H9 (cell line): ENCODE measurements at regions not wholly inside any gene's neighbourhood (a gene's known extent, or its start where the extent isn't known, plus 50 kb on each side); places are given as distances from the start of the nearest gene placed in this dataset.

Experiments used
- DNase-seq: peaks from one replicate; pipeline ENCODE4 v3.0.0-alpha.2; 2017
- H2AFZ ChIP-seq: one replicate; pipeline ENCODE4 v1.6.1; 2013; ENCODE audit warnings: mild to moderate bottlenecking, low read length, control low read depth, moderate library complexity
- H2AK5ac ChIP-seq: 2 replicates; pipeline ENCODE4 v1.6.1; 2013; ENCODE audit warnings: low read length, control low read depth, mixed read lengths; ENCODE audit not compliant: insufficient read length
- H2BK120ac ChIP-seq: one replicate; pipeline ENCODE4 v1.6.1; 2013; ENCODE audit warnings: low read depth, mild to moderate bottlenecking, low read length, control low read depth, inconsistent platforms; ENCODE audit not compliant: poor library complexity, severe bottlenecking
- H2BK12ac ChIP-seq: 2 replicates; pipeline ENCODE4 v1.6.1; 2013; ENCODE audit warnings: low read length, control low read depth, mixed read lengths, low read depth; ENCODE audit not compliant: insufficient read length
- H2BK15ac ChIP-seq: 2 replicates; pipeline ENCODE4 v1.6.1; 2013; ENCODE audit warnings: low read depth, low read length, control low read depth
- H2BK20ac ChIP-seq: one replicate; pipeline ENCODE4 v1.6.1; 2013; ENCODE audit warnings: low read depth, mild to moderate bottlenecking, low read length, control low read depth, inconsistent platforms; ENCODE audit not compliant: poor library complexity, severe bottlenecking
- H2BK5ac ChIP-seq: 2 replicates; pipeline ENCODE4 v1.6.1; 2013; ENCODE audit warnings: low read length, control low read depth, mixed read lengths; ENCODE audit not compliant: insufficient read length
- H3K14ac ChIP-seq: 2 replicates; pipeline ENCODE4 v1.6.1; 2013; ENCODE audit warnings: low read length, control low read depth; ENCODE audit not compliant: insufficient read depth
- H3K18ac ChIP-seq: 2 replicates; pipeline ENCODE4 v1.6.1; 2013; ENCODE audit warnings: low read depth, mild to moderate bottlenecking, mixed read lengths, low read length, control low read depth; ENCODE audit not compliant: insufficient read length
- H3K23ac ChIP-seq: 2 replicates; pipeline ENCODE4 v1.6.1; 2013; ENCODE audit warnings: low read length, control low read depth, mixed read lengths, low read depth; ENCODE audit not compliant: insufficient read length
- H3K23me2 ChIP-seq: 2 replicates; pipeline ENCODE4 v1.6.1; 2013; ENCODE audit warnings: low read depth, mild to moderate bottlenecking, mixed read lengths, low read length, control low read depth; ENCODE audit not compliant: insufficient read length, poor library complexity, severe bottlenecking
- H3K27ac ChIP-seq: 2 replicates; pipeline ENCODE4 v1.5.1; 2013; ENCODE audit warnings: low read length, control low read depth, mixed read lengths, low read depth; ENCODE audit not compliant: insufficient read length
- H3K27me3 ChIP-seq: 2 replicates; pipeline ENCODE4 v1.6.1; 2013; ENCODE audit warnings: low read length, control low read depth, inconsistent platforms; ENCODE audit not compliant: insufficient read depth
- H3K4ac ChIP-seq: 2 replicates; pipeline ENCODE4 v1.6.1; 2013; ENCODE audit warnings: low read depth, mild to moderate bottlenecking, control low read depth, inconsistent platforms, low read length, moderate library complexity
- H3K4me1 ChIP-seq: 2 replicates; pipeline ENCODE4 v1.6.1; 2013; ENCODE audit warnings: low read length, control low read depth, inconsistent platforms; ENCODE audit not compliant: insufficient read depth
- H3K4me2 ChIP-seq: 2 replicates; pipeline ENCODE4 v1.6.1; 2013; ENCODE audit warnings: low read length, control low read depth, mixed read lengths; ENCODE audit not compliant: insufficient read length, insufficient read depth
- H3K56ac ChIP-seq: 2 replicates; pipeline ENCODE4 v1.6.1; 2013; ENCODE audit warnings: low read depth, mild to moderate bottlenecking, mixed read lengths, low read length, control low read depth; ENCODE audit not compliant: insufficient read length
- H3K79me1 ChIP-seq: 2 replicates; pipeline ENCODE4 v1.6.1; 2013; ENCODE audit warnings: low read depth, mild to moderate bottlenecking, moderate library complexity, low read length, control low read depth, inconsistent platforms; ENCODE audit not compliant: insufficient read depth, poor library complexity, severe bottlenecking
- H3K79me2 ChIP-seq: 2 replicates; pipeline ENCODE4 v1.6.1; 2013; ENCODE audit warnings: low read length, control low read depth, inconsistent platforms; ENCODE audit not compliant: insufficient read depth
- H3K9ac ChIP-seq: 2 replicates; pipeline ENCODE4 v1.6.1; 2013; ENCODE audit warnings: low read length, control low read depth, mixed read lengths; ENCODE audit not compliant: insufficient read length; ENCODE audit errors: extremely low read depth
- H3K9me3 ChIP-seq: one replicate; pipeline ENCODE4 v1.6.1; 2013; ENCODE audit warnings: low read depth, low read length, inconsistent platforms; ENCODE audit not compliant: control insufficient read depth
- H3T11ph ChIP-seq: one replicate; pipeline ENCODE4 v1.6.1; 2013; ENCODE audit warnings: mild to moderate bottlenecking, low read length, control low read depth, inconsistent platforms
- H4K20me1 ChIP-seq: one replicate; pipeline ENCODE4 v1.6.1; 2013; ENCODE audit not compliant: control insufficient read depth, insufficient read length, insufficient read depth
- H4K5ac ChIP-seq: 2 replicates; pipeline ENCODE4 v1.6.1; 2013; ENCODE audit warnings: low read depth, mild to moderate bottlenecking, mixed read lengths, low read length, control low read depth; ENCODE audit not compliant: insufficient read length
- H4K8ac ChIP-seq: replicated peaks from 2 replicates; pipeline ENCODE4 v1.6.1; 2013; ENCODE audit warnings: low read length, control low read depth, mixed read lengths, low read depth; ENCODE audit not compliant: insufficient read length
- H4K91ac ChIP-seq: 2 replicates; pipeline ENCODE4 v1.6.1; 2013; ENCODE audit warnings: low read depth, mild to moderate bottlenecking, moderate library complexity, mixed read lengths, low read length, control low read depth; ENCODE audit not compliant: insufficient read length
- H3K27ac Mint-ChIP-seq, 3 experiments: 2 replicates in 2 of 3; 3 replicates in 1 of 3; pipeline ENCODE4 v1.8.0; 2020 to 2021; ENCODE audit warnings: mixed read lengths in 3 of 3, mild to moderate bottlenecking in 1 of 3, moderate library complexity in 1 of 3
- H3K27me3 Mint-ChIP-seq: 2 replicates; pipeline ENCODE4 v1.8.0; 2021; ENCODE audit warnings: low read depth, mild to moderate bottlenecking, moderate library complexity, mixed read lengths
- H3K36me3 Mint-ChIP-seq, 3 experiments: 2 replicates in 2 of 3; 3 replicates in 1 of 3; pipeline ENCODE4 v1.8.0; 2020 to 2021; ENCODE audit warnings: low read depth in 3 of 3, mixed read lengths in 3 of 3; ENCODE audit not compliant: insufficient read depth in 1 of 3
- H3K4me1 Mint-ChIP-seq, 2 experiments: 2 replicates each; pipeline ENCODE4 v1.8.0; 2020; ENCODE audit warnings: mixed read lengths in 2 of 2
- H3K4me3 Mint-ChIP-seq, 2 experiments: 2 replicates in 1 of 2; 3 replicates in 1 of 2; pipeline ENCODE4 v1.8.0; 2020 to 2021; ENCODE audit warnings: mild to moderate bottlenecking in 2 of 2, mixed read lengths in 2 of 2, moderate library complexity in 1 of 2
- H3K9me3 Mint-ChIP-seq, 2 experiments: 2 replicates in 1 of 2; 3 replicates in 1 of 2; pipeline ENCODE4 v1.8.0; 2020; ENCODE audit warnings: mild to moderate bottlenecking in 2 of 2, mixed read lengths in 2 of 2, moderate library complexity in 1 of 2
- WGBS: extraction: QIAGEN DNeasy Blood & Tissue Kit; methylation state at CpG from one replicate; pipeline ENCODE4 v1.1.7; 2013; ENCODE audit warnings: missing lambda C conversion rate, low lambda C conversion rate, mixed read lengths; ENCODE audit not compliant: insufficient read length; ENCODE audit errors: extremely low coverage; 5-methylcytosine and 5-hydroxymethylcytosine counted together
- TF ChIP-seq, protein P1 (sequence below): fragments of 200-600 bp; sonication (generic); conservative IDR thresholded peaks from 3 replicates; pipeline ENCODE4 v1.8.0; 2021; ENCODE audit warnings: antibody characterized with exemption, mild to moderate bottlenecking

DNA sequence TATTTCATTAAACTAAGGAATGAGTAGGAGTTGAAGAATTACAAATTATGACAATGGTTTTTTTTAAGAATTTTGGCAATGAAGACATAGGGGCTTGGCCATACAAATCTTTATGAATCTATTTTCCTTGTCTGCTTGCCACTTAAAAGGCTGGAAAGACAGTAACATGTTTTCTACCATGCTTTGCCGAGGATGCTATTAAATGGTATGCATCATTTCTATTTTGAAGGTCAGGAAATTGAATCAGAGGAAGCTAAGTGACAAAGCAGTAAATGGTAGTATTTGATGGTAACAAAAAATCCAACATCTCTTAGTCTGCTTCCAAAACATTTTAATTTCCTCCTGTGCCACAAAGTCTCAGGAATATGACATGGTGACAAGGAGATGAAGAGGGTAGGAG, 287.2 kb downstream of the RFPL4B start:
- no peak overlapping the region for H3K14ac ChIP-seq
- no peak overlapping the region for H4K91ac ChIP-seq
- H2BK12ac ChIP-seq = no peak overlapping the region
- H3K56ac ChIP-seq = no peak overlapping the region
- Mint-ChIP-seq H3K36me3 (peaks cover 3 to 12% (median 9%) of the 10 kb centered on the region in 3 experiments; a peak in 5 of 7 replicates), H3K27ac (no peak overlapping the region), H3K27me3 (no peaks in the 10 kb centered on the region; the same call in 1 of the 2 replicates), H3K4me3 (no peak overlapping the region), H3K4me1 (no peaks in the 10 kb centered on the region), H3K9me3 (peaks cover 14 to 15% of the 10 kb centered on the region in 2 experiments)
- no peak overlapping the region for H4K5ac ChIP-seq
- H2AFZ ChIP-seq = no peak overlapping the region
- no peak overlapping the region for H3K27ac ChIP-seq
- H3K9me3 ChIP-seq = no peaks in the 10 kb centered on the region
- H3K4ac ChIP-seq = no peak overlapping the region
- WGBS = no CpG with 5 or more reads among the region's 1 CpG
- no peaks in the 10 kb centered on the region for H3K79me1 ChIP-seq
- no peak overlapping the region for H3K18ac ChIP-seq
- no peak overlapping the region for H3K4me2 ChIP-seq
- TF ChIP-seq, protein P1, sequence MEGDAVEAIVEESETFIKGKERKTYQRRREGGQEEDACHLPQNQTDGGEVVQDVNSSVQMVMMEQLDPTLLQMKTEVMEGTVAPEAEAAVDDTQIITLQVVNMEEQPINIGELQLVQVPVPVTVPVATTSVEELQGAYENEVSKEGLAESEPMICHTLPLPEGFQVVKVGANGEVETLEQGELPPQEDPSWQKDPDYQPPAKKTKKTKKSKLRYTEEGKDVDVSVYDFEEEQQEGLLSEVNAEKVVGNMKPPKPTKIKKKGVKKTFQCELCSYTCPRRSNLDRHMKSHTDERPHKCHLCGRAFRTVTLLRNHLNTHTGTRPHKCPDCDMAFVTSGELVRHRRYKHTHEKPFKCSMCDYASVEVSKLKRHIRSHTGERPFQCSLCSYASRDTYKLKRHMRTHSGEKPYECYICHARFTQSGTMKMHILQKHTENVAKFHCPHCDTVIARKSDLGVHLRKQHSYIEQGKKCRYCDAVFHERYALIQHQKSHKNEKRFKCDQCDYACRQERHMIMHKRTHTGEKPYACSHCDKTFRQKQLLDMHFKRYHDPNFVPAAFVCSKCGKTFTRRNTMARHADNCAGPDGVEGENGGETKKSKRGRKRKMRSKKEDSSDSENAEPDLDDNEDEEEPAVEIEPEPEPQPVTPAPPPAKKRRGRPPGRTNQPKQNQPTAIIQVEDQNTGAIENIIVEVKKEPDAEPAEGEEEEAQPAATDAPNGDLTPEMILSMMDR = no peak
- H2BK5ac ChIP-seq = no peak overlapping the region
- no peak overlapping the region for H3T11ph ChIP-seq
- no peak for DNase-seq
- H3K23ac ChIP-seq = no peak overlapping the region
- H2BK20ac ChIP-seq = no peak overlapping the region
- no peaks in the 10 kb centered on the region for H3K27me3 ChIP-seq
- no peaks in the 10 kb centered on the region for H3K79me2 ChIP-seq
- H3K9ac ChIP-seq = no peak overlapping the region
- H2BK120ac ChIP-seq = no peak overlapping the region
- no peaks in the 10 kb centered on the region for H3K23me2 ChIP-seq
- no peak overlapping the region for H2AK5ac ChIP-seq
- H2BK15ac ChIP-seq = no peak overlapping the region
- H4K8ac ChIP-seq = no peak overlapping the region
- H4K20me1 ChIP-seq = no peaks in the 10 kb centered on the region
- H3K4me1 ChIP-seq = no peaks in the 10 kb centered on the region
